ENCODE measurements at regions not wholly inside any gene's neighbourhood (a gene's known extent, or its start where the extent isn't known, plus 50 kb on each side); places are given as distances from the start of the nearest gene placed in this dataset.

DNA sequence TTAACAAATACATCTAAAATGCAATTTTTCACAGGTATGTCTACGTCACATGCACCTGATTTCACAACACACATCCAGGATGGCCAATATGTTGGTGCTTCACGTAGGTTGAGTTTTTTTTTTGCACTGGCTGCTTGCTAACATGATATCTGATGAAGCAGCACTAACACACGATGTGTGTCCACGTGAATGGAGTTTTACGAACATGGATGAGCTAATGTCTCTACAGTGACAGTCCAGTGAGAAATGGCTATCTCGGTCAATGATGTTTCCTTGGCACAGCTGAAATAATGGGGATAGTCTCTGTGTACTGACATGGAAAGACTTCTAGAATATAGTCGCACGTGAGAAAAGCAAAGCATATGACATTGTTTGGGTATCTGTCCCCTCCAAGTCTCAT is 563.9 kb upstream of the ADARB2 start:
- TF ChIP-seq YY1 (IDR thresholded peaks at IDR 0.05; ENCODE audit: insufficient read depth, insufficient read length), result no peak
- no peak for TF ChIP-seq ZNF274 (IDR thresholded peaks at IDR 0.05; ENCODE audit: low read depth, low read length)
- no peak for TF ChIP-seq SUZ12 (IDR thresholded peaks at IDR 0.05; ENCODE audit: extremely low read depth, insufficient read depth, insufficient read length)

Data from NT2/D1 (cell line).